ENCODE measurements at regions not wholly inside any gene's neighbourhood (a gene's known extent, or its start where the extent isn't known, plus 50 kb on each side); places are given as distances from the start of the nearest gene placed in this dataset.

- DNase-seq (ENCODE audit: low spot score) = no peak
- POLR2A ChIA-PET (ENCODE audit: low non-redundant PET) = no interaction called here
- CTCF ChIA-PET = no interaction called here
- no peak overlapping the region for H3K27ac ChIP-seq
- no peak for TF ChIP-seq CTCF (conservative IDR thresholded peaks at IDR 0.05; ENCODE audit: low read depth)
These were observed 459.1 kb upstream of the MDFIC2 start for GRCh38 chr3:70771426-70772147.

GRCh38 chr3:70770650-70771049 is 458.2 kb upstream of the MDFIC2 start:
- POLR2A ChIA-PET (ENCODE audit: low non-redundant PET) = no interaction called here
- H3K27ac ChIP-seq = no peak overlapping the region
- CTCF ChIA-PET = no interaction called here
- no peak for DNase-seq (ENCODE audit: low spot score)
- TF ChIP-seq CTCF (conservative IDR thresholded peaks at IDR 0.05; ENCODE audit: low read depth) = no peak

- DNase-seq (ENCODE audit: low spot score) = no peak
- H3K27ac ChIP-seq = no peak overlapping the region
- TF ChIP-seq CTCF (conservative IDR thresholded peaks at IDR 0.05; ENCODE audit: low read depth) = no peak
- ChIA-PET CTCF (no interaction called here), POLR2A (ENCODE audit: low non-redundant PET) (no interaction called here)
These were observed 453.9 kb upstream of the MDFIC2 start for GRCh38 chr3:70766301-70766700.

DNA sequence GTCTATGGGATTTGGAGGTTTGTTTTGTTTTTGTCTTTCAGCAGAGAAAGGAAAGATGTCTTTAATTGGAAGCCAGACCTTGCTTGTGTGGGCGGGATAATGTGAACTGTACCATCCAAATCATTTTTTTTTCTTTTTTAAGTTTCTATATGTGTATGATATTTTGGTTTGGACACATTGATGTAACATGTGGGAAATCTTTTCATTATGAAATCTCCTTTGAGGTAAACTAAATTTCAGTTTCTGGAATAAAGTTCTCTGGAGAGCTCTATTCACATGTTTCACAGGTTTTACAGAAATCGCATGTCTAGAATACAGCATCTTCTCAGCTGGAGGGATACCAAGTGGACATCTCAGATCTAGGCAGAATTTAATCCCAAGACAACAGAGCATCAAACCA is 451.5 kb upstream of the MDFIC2 start:
- TF ChIP-seq CTCF (conservative IDR thresholded peaks at IDR 0.05; ENCODE audit: low read depth) = no peak
- CTCF ChIA-PET = interaction anchor here (1.2 kb wide), 1 partner anchor 10 kb away, joined by 4 read pairs; no protein-coding TSS in a partner anchor
- no peak overlapping the region for H3K27ac ChIP-seq
- no peak for DNase-seq (ENCODE audit: low spot score)
- POLR2A ChIA-PET (ENCODE audit: low non-redundant PET) = no interaction called here

GRCh38 chr3:70757658-70758057 is 445.2 kb upstream of the MDFIC2 start:
- DNase-seq (ENCODE audit: low spot score) = no peak
- CTCF ChIA-PET = no interaction called here
- POLR2A ChIA-PET (ENCODE audit: low non-redundant PET) = no interaction called here
- no peak for TF ChIP-seq CTCF (conservative IDR thresholded peaks at IDR 0.05; ENCODE audit: low read depth)
- H3K27ac ChIP-seq = no peak overlapping the region

DNA sequence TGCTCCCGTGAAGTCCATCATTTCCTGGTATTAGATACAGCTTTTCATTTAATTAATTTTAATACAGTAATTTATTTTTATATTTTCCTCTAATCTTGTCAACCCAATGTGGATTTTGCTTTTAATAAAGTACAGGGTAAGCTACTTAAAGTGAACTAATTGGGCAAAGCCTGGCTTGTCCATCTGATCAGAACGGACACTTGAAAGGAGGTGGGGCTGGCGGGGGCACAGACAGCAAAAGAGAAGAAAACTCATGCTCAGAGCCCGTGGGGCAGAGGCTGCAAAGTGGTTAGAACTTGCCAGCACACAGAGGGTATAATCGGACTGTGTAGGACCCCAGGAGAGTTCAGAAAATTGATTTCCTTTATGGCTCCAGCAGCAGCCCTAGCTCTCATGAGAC is 443.1 kb upstream of the MDFIC2 start:
- H3K27ac ChIP-seq = no peak overlapping the region
- TF ChIP-seq CTCF (conservative IDR thresholded peaks at IDR 0.05; ENCODE audit: low read depth) = no peak
- CTCF ChIA-PET = no interaction called here
- DNase-seq (ENCODE audit: low spot score) = no peak
- POLR2A ChIA-PET (ENCODE audit: low non-redundant PET) = no interaction called here

Data from RWPE1 (cell line).